Spleen (tissue), 7 donors: ENCODE measurements at regions not wholly inside any gene's neighbourhood (a gene's known extent, or its start where the extent isn't known, plus 50 kb on each side); places are given as distances from the start of the nearest gene placed in this dataset.

ENCODE experiments used
- POLR2A ChIP-seq, 3 donors: fragments of 450-650 bp; IDR thresholded peaks; one replicate each; pipeline ENCODE4 v1.5.1; 2017; ENCODE audit warnings: antibody characterized with exemption in 3 of 3, mild to moderate bottlenecking in 1 of 3
- POLR2AphosphoS5 ChIP-seq, 3 donors: sonication (generic); formaldehyde crosslinking; IDR thresholded peaks; one replicate each; pipeline ENCODE4 v1.5.1; 2017; ENCODE audit warnings: antibody characterized with exemption in 3 of 3
- TF ChIP-seq, protein P1 (sequence below), 11 experiments: fragments of 200-600 bp in 7 of 11; fragments of 450-650 bp in 4 of 11; sonication (generic) in 4 of 11; IDR thresholded peaks in 8 of 11; conservative IDR thresholded peaks in 3 of 11; 1 replicate in 7 of 11; 2 replicates in 4 of 11; pipeline versions ENCODE4 v1.4.0 to v1.8.0; 2016 to 2021; ENCODE audit warnings: antibody characterized with exemption in 11 of 11, inconsistent platforms in 4 of 11, mild to moderate bottlenecking in 1 of 11
- donor health status: DM: no; HTN: no; CAD: no; lungs with moderate emphysema.
- donor health status: DM: no; HTN: no; CAD: no.
- donor health status: DM: no; HTN: no; CAD: no.

GRCh38 chr10:83647526-83647925 lies 491.8 kb upstream of the GHITM start:
- TF ChIP-seq POLR2A (IDR thresholded peaks at IDR 0.05) (no peak), POLR2AphosphoS5 (IDR thresholded peaks at IDR 0.05) (no peak)
- TF ChIP-seq, protein P1, sequence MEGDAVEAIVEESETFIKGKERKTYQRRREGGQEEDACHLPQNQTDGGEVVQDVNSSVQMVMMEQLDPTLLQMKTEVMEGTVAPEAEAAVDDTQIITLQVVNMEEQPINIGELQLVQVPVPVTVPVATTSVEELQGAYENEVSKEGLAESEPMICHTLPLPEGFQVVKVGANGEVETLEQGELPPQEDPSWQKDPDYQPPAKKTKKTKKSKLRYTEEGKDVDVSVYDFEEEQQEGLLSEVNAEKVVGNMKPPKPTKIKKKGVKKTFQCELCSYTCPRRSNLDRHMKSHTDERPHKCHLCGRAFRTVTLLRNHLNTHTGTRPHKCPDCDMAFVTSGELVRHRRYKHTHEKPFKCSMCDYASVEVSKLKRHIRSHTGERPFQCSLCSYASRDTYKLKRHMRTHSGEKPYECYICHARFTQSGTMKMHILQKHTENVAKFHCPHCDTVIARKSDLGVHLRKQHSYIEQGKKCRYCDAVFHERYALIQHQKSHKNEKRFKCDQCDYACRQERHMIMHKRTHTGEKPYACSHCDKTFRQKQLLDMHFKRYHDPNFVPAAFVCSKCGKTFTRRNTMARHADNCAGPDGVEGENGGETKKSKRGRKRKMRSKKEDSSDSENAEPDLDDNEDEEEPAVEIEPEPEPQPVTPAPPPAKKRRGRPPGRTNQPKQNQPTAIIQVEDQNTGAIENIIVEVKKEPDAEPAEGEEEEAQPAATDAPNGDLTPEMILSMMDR (IDR thresholded peaks at IDR 0.05 in 8 of 11, conservative IDR thresholded peaks at IDR 0.05 in 3 of 11), result no peak
